ENCODE measurements at regions not wholly inside any gene's neighbourhood (a gene's known extent, or its start where the extent isn't known, plus 50 kb on each side); places are given as distances from the start of the nearest gene placed in this dataset.
"Not testable (repeated sequence)": the region's sequence is repeated elsewhere in the genome, so short reads cannot be mapped to it uniquely, and the experiment has no call there.

- no peak for DNase-seq
Measured at GRCh38 chr10:64148607-64149006, 627.4 kb downstream of the REEP3 start.

- DNase-seq = no peak
Measured at GRCh38 chr10:64156166-64156565, 635.0 kb downstream of the REEP3 start.

- DNase-seq = no peak
Measured at GRCh38 chr10:64158551-64158950, 637.4 kb downstream of the REEP3 start.

- DNase-seq = no peak
Measured at GRCh38 chr10:64159910-64160872, 639.0 kb downstream of the REEP3 start.

- no peak for DNase-seq
Measured at GRCh38 chr10:64170791-64171190, 649.6 kb downstream of the REEP3 start.

GRCh38 chr10:64173826-64174225 lies 652.6 kb downstream of the REEP3 start:
- no peak for DNase-seq

- no peak for DNase-seq
Measured at GRCh38 chr10:64174666-64175255, 653.6 kb downstream of the REEP3 start.

- no peak for DNase-seq
Measured at GRCh38 chr10:64175271-64175962, 654.2 kb downstream of the REEP3 start.

- no peak for DNase-seq
Measured at GRCh38 chr10:64182671-64183070, 661.5 kb downstream of the REEP3 start.

- DNase-seq = no peak
Measured at GRCh38 chr10:64191286-64191685, 670.1 kb downstream of the REEP3 start.

GRCh38 chr10:64196638-64197315 lies 675.6 kb downstream of the REEP3 start:
- DNase-seq = no peak

GRCh38 chr10:64201936-64202335 lies 680.7 kb downstream of the REEP3 start:
- DNase-seq = no peak

- not testable (repeated sequence) for DNase-seq
Measured at GRCh38 chr10:64204504-64204903, 683.3 kb downstream of the REEP3 start.

- DNase-seq = no peak
Measured at GRCh38 chr10:64206409-64206808, 685.2 kb downstream of the REEP3 start.

- DNase-seq = no peak
Measured at GRCh38 chr10:64209561-64209960, 688.4 kb downstream of the REEP3 start.

- DNase-seq = no peak
Measured at GRCh38 chr10:64210211-64210610, 689.0 kb downstream of the REEP3 start.

GRCh38 chr10:64211466-64211865 lies 690.3 kb downstream of the REEP3 start:
- no peak for DNase-seq

- DNase-seq = no peak
Measured at GRCh38 chr10:64215088-64215487, 693.9 kb downstream of the REEP3 start.

GRCh38 chr10:64219271-64220025 lies 698.2 kb downstream of the REEP3 start:
- no peak for DNase-seq

GRCh38 chr10:64234489-64234888 lies 713.3 kb downstream of the REEP3 start:
- no peak for DNase-seq

GRCh38 chr10:64257704-64258103 lies 736.5 kb downstream of the REEP3 start:
- no peak for DNase-seq

GRCh38 chr10:64261092-64261491 lies 739.9 kb downstream of the REEP3 start:
- no peak for DNase-seq

Measured in activated gamma-delta T cell (primary cell).